HG03342 (cell line): ENCODE measurements at regions not wholly inside any gene's neighbourhood (a gene's known extent, or its start where the extent isn't known, plus 50 kb on each side); places are given as distances from the start of the nearest gene placed in this dataset.

Experiments
- ATAC-seq: cut with Tn5 transposase; IDR thresholded peaks from one replicate; pipeline ENCODE4 v1.9.1; 2021; ENCODE audit warnings: mild to moderate bottlenecking, moderate library complexity; ENCODE audit not compliant: unreplicated experiment

- ATAC-seq, result no peak
Observed at GRCh38 chr16:62977876-62978275, 941.6 kb upstream of the CDH8 start.

- ATAC-seq, result no peak
Observed at GRCh38 chr16:62974424-62974823, 938.2 kb upstream of the CDH8 start.

- no peak for ATAC-seq
Observed at GRCh38 chr16:62970851-62971250, 934.6 kb upstream of the CDH8 start.

- no peak for ATAC-seq
Observed at GRCh38 chr16:62969711-62970318, 933.6 kb upstream of the CDH8 start.

- no peak for ATAC-seq
Observed at GRCh38 chr16:62967611-62968010, 931.4 kb upstream of the CDH8 start.

- ATAC-seq, result no peak
Observed at GRCh38 chr16:62967163-62967562, 930.9 kb upstream of the CDH8 start.

GRCh38 chr16:62966626-62967025 lies 930.4 kb upstream of the CDH8 start:
- ATAC-seq, result no peak

- ATAC-seq, result no peak
Observed at GRCh38 chr16:62965831-62966230, 929.6 kb upstream of the CDH8 start.

- ATAC-seq, result no peak
Observed at GRCh38 chr16:62963846-62964245, 927.6 kb upstream of the CDH8 start.

- ATAC-seq, result no peak
Observed at GRCh38 chr16:62955033-62955349, 918.8 kb upstream of the CDH8 start.

GRCh38 chr16:62954144-62955032 lies 918.1 kb upstream of the CDH8 start:
- ATAC-seq, result no peak

- no peak for ATAC-seq
Observed at GRCh38 chr16:62950351-62950750, 914.1 kb upstream of the CDH8 start.

- no peak for ATAC-seq
Observed at GRCh38 chr16:62940569-62940968, 904.3 kb upstream of the CDH8 start.

GRCh38 chr16:62939687-62940086 lies 903.4 kb upstream of the CDH8 start:
- ATAC-seq, result no peak

- no peak for ATAC-seq
Observed at GRCh38 chr16:62933929-62934328, 897.7 kb upstream of the CDH8 start.

- ATAC-seq, result no peak
Observed at GRCh38 chr16:62929593-62929992, 893.4 kb upstream of the CDH8 start.

- no peak for ATAC-seq
Observed at GRCh38 chr16:62927122-62927521, 890.9 kb upstream of the CDH8 start.

GRCh38 chr16:62926121-62926801 lies 890.0 kb upstream of the CDH8 start:
- no peak for ATAC-seq

GRCh38 chr16:62921904-62922303 lies 885.7 kb upstream of the CDH8 start:
- no peak for ATAC-seq

GRCh38 chr16:62913924-62914323 lies 877.7 kb upstream of the CDH8 start:
- ATAC-seq, result no peak

- ATAC-seq, result no peak
Observed at GRCh38 chr16:62913333-62913732, 877.1 kb upstream of the CDH8 start.

- no peak for ATAC-seq
Observed at GRCh38 chr16:62909597-62909996, 873.4 kb upstream of the CDH8 start.
